Nephron progenitor cell (in vitro differentiated cells): ENCODE measurements at regions not wholly inside any gene's neighbourhood (a gene's known extent, or its start where the extent isn't known, plus 50 kb on each side); places are given as distances from the start of the nearest gene placed in this dataset.
A peak's percentile ranks its signal among the peaks of the same experiment; 100 is the strongest.

Source experiments
- DNase-seq: peaks from one replicate; pipeline ENCODE4 v3.0.0; 2021
- H3K27ac Mint-ChIP-seq: 2 replicates; pipeline ENCODE4 v1.8.0; 2021; ENCODE audit warnings: mild to moderate bottlenecking, moderate library complexity, mixed read lengths
- H3K27me3 Mint-ChIP-seq: 2 replicates; pipeline ENCODE4 v1.8.0; 2021; ENCODE audit warnings: mild to moderate bottlenecking, low read depth, mixed read lengths; ENCODE audit not compliant: poor library complexity
- H3K36me3 Mint-ChIP-seq: 2 replicates; pipeline ENCODE4 v1.8.0; 2021; ENCODE audit warnings: low read depth, mixed read lengths
- H3K4me1 Mint-ChIP-seq: 2 replicates; pipeline ENCODE4 v1.8.0; 2021; ENCODE audit warnings: mixed read lengths
- H3K4me3 Mint-ChIP-seq: 2 replicates; pipeline ENCODE4 v1.8.0; 2021; ENCODE audit warnings: mild to moderate bottlenecking, moderate library complexity, mixed read lengths
- H3K9me3 Mint-ChIP-seq: 2 replicates; pipeline ENCODE4 v1.8.0; 2021; ENCODE audit warnings: mild to moderate bottlenecking, moderate library complexity, mixed read lengths
- TF ChIP-seq, protein P1 (sequence below): fragments of 200-600 bp; sonication (generic); IDR thresholded peaks from 2 replicates; pipeline ENCODE4 v1.5.0; 2021; ENCODE audit warnings: antibody characterized with exemption

DNA sequence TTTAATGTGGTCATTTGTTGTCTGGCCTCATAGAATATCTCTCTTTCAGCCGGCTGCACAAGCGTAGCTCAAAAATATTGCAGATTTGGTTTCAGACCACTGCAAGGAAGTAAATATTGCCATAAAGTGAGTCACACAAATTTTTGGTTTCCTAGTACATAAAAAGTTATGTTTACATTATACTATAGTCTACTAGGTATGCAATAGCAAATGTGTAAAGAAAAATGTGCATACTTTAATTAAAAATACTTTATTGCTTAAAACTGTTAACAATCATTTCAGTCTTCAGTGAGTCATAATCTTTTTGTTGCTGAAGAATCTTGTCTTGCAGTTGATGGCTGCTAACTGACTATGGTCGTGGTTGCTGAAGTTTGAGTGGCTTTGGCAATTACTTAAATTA, 425.1 kb upstream of the ROBO1 start:
- H3K4me3 Mint-ChIP-seq: no peak overlapping the region
- no peaks in the 10 kb centered on the region for H3K36me3 Mint-ChIP-seq
- H3K4me1 Mint-ChIP-seq: peaks cover 13% of the 10 kb centered on the region
- H3K27me3 Mint-ChIP-seq: no peaks in the 10 kb centered on the region
- TF ChIP-seq, protein P1, sequence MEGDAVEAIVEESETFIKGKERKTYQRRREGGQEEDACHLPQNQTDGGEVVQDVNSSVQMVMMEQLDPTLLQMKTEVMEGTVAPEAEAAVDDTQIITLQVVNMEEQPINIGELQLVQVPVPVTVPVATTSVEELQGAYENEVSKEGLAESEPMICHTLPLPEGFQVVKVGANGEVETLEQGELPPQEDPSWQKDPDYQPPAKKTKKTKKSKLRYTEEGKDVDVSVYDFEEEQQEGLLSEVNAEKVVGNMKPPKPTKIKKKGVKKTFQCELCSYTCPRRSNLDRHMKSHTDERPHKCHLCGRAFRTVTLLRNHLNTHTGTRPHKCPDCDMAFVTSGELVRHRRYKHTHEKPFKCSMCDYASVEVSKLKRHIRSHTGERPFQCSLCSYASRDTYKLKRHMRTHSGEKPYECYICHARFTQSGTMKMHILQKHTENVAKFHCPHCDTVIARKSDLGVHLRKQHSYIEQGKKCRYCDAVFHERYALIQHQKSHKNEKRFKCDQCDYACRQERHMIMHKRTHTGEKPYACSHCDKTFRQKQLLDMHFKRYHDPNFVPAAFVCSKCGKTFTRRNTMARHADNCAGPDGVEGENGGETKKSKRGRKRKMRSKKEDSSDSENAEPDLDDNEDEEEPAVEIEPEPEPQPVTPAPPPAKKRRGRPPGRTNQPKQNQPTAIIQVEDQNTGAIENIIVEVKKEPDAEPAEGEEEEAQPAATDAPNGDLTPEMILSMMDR: no peak
- H3K9me3 Mint-ChIP-seq: peaks cover 15% of the 10 kb centered on the region
- no peak for DNase-seq
- no peak overlapping the region for H3K27ac Mint-ChIP-seq

DNA sequence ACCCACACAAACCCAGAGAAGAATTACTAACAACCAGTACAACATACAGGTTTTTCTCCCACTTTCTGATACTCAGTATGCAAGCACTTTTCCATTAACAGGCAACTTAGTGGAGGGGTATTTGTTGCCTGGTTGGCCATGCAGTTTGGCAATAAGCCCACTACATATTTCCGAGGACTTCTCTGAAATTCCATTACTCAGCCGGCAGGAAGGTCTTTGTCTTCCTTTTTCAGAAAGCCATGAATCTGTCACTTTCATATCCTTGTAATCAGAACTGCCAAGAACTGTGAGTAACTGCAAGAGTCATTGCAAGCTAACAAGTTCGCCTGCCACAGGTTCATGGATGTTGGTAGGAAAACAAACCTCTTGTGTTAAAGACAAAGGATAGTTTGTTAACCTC, 422.3 kb upstream of the ROBO1 start:
- peaks cover 13% of the 10 kb centered on the region for H3K4me1 Mint-ChIP-seq
- H3K36me3 Mint-ChIP-seq: no peaks in the 10 kb centered on the region
- DNase-seq: peak; percentile 4
- peaks cover 2% of the 10 kb centered on the region for H3K9me3 Mint-ChIP-seq
- TF ChIP-seq, protein P1: no peak
- H3K27me3 Mint-ChIP-seq: no peaks in the 10 kb centered on the region
- peak overlapping the region; percentile 7 for H3K4me3 Mint-ChIP-seq
- peak overlapping the region; percentile 47 for H3K27ac Mint-ChIP-seq

DNA sequence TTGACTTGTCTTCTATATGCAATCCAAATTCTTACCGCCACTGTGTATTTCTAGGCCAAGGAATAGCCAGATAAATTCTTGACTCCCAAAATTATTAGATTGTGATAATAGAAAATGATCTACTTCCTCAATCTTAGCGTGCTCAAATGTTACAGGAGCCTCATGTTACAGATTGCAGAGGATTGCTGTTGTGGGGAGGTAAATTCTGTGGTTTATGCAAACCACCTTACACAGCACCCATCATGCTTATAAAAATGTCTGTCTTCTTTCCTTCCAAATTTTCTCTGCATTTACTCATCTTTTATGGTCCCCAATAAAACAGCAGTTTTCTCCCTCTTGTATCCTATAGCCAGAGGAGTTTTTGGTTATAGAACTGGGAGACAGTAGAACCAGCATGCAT, 420.2 kb upstream of the ROBO1 start:
- TF ChIP-seq, protein P1: no peak
- H3K4me3 Mint-ChIP-seq: no peak overlapping the region
- no peak for DNase-seq
- H3K4me1 Mint-ChIP-seq: peaks cover 13% of the 10 kb centered on the region
- H3K36me3 Mint-ChIP-seq: no peaks in the 10 kb centered on the region
- no peaks in the 10 kb centered on the region for H3K27me3 Mint-ChIP-seq
- no peaks in the 10 kb centered on the region for H3K9me3 Mint-ChIP-seq
- H3K27ac Mint-ChIP-seq: no peak overlapping the region

DNA sequence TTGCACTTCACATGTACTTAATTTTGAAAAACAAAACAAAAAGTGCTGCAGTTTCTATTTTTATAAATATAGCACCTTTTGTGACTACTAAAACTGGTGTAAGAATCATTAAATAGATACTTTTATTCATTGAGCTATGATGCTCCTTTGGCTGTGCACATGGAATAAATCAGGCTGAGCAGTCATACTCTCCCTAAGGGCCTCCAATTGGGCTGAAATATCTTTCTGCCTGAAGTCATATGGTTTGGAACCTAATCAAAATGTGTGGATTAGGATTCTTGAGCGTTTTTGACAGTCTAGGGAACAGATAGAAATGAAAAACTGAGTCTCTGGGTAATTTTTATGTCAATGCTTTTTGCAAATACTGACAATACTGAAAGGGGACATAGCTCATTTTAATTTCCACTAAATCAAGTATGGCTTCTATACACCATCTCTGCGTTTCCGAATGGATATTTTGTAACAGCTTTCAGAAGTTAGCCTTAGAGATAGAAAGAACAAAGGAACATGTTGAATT, 392.2 kb upstream of the ROBO1 start:
- H3K36me3 Mint-ChIP-seq: no peaks in the 10 kb centered on the region
- no peaks in the 10 kb centered on the region for H3K9me3 Mint-ChIP-seq
- TF ChIP-seq, protein P1: no peak
- no peaks in the 10 kb centered on the region for H3K27me3 Mint-ChIP-seq
- no peak overlapping the region for H3K4me3 Mint-ChIP-seq
- H3K27ac Mint-ChIP-seq: no peak overlapping the region
- no peak for DNase-seq
- H3K4me1 Mint-ChIP-seq: no peaks in the 10 kb centered on the region

DNA sequence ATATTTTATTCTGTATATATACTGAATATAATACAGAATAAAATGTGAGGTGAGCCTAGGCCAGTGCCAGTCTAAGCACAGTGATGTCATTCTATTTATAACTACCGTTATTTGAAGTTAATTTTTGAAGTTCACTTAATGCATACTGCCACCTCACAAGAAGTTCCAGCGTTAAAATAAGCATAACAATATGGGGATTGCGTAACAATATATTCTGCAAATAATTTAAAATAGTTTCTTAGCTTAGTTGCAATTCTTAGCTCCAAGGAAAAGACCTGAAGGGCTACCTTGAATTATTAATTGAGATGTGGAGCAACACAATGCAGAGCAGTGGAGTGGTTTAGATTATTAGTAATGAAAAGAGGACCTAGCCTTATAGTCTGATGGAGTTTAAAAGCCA, 390.5 kb upstream of the ROBO1 start:
- Mint-ChIP-seq H3K27me3 (no peaks in the 10 kb centered on the region), H3K4me3 (no peak overlapping the region), H3K27ac (no peak overlapping the region), H3K9me3 (no peaks in the 10 kb centered on the region), H3K36me3 (no peaks in the 10 kb centered on the region), H3K4me1 (no peaks in the 10 kb centered on the region)
- no peak for DNase-seq
- TF ChIP-seq, protein P1: no peak

DNA sequence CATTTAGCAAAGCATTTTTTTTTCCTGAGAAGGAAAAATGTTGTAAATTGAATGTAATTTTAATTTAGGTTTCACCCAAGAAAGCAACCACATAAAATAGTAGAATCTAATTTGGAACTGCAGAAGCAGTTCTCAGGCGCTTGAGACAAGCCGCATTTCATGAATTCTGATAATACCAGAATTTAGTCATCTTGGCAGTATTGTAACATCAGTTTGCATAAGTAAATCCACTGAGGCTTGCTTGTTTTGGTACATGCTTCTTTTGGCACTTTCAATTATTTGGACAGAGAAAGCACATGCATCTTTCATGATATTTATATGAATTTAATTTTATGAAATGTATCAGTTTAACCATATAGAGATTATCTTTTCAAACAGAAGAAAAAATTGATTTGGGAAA, 389.7 kb upstream of the ROBO1 start:
- no peaks in the 10 kb centered on the region for H3K4me1 Mint-ChIP-seq
- TF ChIP-seq, protein P1: no peak
- H3K36me3 Mint-ChIP-seq: no peaks in the 10 kb centered on the region
- no peak overlapping the region for H3K27ac Mint-ChIP-seq
- H3K4me3 Mint-ChIP-seq: no peak overlapping the region
- no peaks in the 10 kb centered on the region for H3K27me3 Mint-ChIP-seq
- no peaks in the 10 kb centered on the region for H3K9me3 Mint-ChIP-seq
- DNase-seq: no peak
